C4-2B (cell line): ENCODE measurements at regions not wholly inside any gene's neighbourhood (a gene's known extent, or its start where the extent isn't known, plus 50 kb on each side); places are given as distances from the start of the nearest gene placed in this dataset.

ENCODE experiments used
- H3K27ac ChIP-seq: fragments of 450-650 bp; 2 replicates; pipeline ENCODE4 v1.5.1; 2017
- ZFX ChIP-seq: fragments of 450-650 bp; IDR thresholded peaks from 2 replicates; pipeline ENCODE4 v1.6.1; 2017
- TF ChIP-seq, protein P1 (sequence below): fragments of 450-650 bp; conservative IDR thresholded peaks from 2 replicates; pipeline ENCODE4 v1.5.1; 2017; ENCODE audit warnings: mild to moderate bottlenecking

DNA sequence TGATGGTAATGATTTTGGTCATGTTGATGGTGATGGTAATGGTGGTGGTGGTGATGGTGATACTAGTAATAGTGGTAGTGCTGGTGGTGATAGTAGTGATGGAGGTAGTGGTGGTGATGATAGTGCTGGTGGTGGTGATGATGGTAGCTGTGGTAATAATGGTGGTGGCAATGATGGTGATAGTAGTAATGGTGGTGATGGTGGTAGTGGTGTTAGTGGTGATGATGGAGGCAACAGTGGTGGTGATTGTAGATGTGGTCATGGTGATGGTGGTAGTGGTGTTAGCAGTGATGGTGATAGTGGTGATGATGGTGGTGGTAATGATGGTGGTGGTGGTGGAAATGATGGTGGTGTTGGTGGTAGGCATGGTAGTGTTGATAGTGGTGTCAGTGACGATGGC is 127.0 kb upstream of the RPL38 start:
- no peak overlapping the region for H3K27ac ChIP-seq
- TF ChIP-seq, protein P1, sequence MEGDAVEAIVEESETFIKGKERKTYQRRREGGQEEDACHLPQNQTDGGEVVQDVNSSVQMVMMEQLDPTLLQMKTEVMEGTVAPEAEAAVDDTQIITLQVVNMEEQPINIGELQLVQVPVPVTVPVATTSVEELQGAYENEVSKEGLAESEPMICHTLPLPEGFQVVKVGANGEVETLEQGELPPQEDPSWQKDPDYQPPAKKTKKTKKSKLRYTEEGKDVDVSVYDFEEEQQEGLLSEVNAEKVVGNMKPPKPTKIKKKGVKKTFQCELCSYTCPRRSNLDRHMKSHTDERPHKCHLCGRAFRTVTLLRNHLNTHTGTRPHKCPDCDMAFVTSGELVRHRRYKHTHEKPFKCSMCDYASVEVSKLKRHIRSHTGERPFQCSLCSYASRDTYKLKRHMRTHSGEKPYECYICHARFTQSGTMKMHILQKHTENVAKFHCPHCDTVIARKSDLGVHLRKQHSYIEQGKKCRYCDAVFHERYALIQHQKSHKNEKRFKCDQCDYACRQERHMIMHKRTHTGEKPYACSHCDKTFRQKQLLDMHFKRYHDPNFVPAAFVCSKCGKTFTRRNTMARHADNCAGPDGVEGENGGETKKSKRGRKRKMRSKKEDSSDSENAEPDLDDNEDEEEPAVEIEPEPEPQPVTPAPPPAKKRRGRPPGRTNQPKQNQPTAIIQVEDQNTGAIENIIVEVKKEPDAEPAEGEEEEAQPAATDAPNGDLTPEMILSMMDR, result no peak
- TF ChIP-seq ZFX, result no peak

DNA sequence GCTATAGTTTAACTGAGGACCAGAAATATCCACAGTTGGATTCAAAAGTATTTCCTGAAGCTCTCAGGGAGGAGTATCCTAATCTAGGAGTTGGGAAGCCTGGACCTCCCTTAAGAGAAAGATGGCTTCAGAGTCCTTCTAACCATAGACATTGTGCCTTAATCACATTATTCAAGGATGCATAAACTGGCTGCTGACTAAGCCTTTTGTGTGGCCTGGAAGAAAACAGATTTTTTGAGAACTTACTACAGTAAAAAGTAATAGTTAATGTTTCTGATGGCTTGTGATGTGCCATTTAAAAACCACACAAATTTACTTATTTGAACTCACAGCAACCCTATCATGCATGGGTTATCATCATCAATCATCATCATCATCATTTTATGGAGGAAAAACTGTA is 126.2 kb upstream of the RPL38 start:
- TF ChIP-seq, protein P1, result no peak
- TF ChIP-seq ZFX, result no peak

DNA sequence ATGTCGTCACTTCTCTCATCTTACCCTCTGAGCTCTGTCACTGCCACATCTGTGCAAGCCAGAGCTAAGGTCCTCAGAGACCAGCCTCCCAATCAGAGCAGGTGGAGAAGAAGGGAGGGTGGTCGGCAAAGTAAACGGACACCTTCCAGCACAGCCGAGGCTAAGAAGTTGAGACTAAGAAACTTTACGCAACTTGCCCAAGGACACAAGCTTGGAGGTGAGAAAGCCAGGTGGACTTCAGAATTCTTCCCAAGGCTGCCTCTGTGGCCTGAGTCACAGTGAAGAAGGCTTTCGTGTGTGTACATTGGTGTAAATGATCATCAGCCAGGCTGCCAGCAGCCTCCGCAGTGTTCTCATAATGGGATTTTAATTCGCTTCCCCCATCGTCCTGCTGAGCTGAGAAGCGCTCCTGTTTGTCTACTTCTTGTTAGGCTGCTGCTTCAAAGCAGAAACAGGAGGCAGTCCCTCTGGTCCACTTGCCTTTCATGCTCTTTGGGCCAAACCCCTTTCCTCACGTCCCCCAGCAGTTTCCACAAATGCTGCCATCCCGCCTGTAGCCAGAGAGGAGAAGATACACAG is 125.0 kb upstream of the RPL38 start:
- TF ChIP-seq, protein P1, result no peak
- no peak for TF ChIP-seq ZFX
- H3K27ac ChIP-seq, result no peak overlapping the region

More for the DNA sequence above, 126.2 kb upstream of the RPL38 start:
- H3K27ac ChIP-seq, result no peak overlapping the region

DNA sequence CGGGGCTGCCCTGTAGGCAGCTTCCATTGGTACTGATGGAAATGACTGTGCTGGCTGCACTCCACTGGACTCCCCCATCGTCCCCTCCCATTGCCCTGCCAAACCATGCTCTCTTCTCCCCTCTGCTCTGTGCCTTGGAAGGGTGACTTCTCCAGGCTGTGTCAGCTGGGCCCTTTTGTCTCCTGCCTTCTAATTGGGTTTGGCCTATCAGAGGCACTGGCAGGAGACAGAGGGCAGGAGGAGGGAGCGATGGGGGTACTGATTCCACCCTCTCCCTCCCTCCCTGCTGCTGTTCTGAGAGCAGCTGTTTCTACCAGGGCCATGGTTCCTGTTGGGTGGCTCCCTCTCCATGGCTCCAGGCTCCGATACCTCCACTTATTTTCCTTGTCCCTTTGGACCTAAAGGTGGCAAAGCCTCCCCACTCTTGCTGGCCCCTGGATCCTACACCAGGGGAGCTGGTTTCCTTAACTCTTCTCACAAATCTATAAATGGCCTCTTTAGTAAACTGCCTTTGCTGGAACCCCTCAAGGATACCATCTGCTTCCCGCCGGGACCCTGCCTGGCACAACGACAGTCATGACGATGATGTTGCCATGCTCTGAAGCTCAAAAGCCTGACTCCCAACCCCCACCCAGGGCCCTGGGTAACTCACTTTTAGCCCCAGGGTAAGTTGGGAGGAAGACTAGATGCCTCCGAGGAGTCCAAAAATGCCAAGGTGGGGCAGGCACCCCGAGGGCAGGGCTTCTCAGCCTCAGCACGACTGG is 123.8 kb upstream of the RPL38 start:
- TF ChIP-seq, protein P1, result no peak
- TF ChIP-seq ZFX, result no peak
- no peak overlapping the region for H3K27ac ChIP-seq

DNA sequence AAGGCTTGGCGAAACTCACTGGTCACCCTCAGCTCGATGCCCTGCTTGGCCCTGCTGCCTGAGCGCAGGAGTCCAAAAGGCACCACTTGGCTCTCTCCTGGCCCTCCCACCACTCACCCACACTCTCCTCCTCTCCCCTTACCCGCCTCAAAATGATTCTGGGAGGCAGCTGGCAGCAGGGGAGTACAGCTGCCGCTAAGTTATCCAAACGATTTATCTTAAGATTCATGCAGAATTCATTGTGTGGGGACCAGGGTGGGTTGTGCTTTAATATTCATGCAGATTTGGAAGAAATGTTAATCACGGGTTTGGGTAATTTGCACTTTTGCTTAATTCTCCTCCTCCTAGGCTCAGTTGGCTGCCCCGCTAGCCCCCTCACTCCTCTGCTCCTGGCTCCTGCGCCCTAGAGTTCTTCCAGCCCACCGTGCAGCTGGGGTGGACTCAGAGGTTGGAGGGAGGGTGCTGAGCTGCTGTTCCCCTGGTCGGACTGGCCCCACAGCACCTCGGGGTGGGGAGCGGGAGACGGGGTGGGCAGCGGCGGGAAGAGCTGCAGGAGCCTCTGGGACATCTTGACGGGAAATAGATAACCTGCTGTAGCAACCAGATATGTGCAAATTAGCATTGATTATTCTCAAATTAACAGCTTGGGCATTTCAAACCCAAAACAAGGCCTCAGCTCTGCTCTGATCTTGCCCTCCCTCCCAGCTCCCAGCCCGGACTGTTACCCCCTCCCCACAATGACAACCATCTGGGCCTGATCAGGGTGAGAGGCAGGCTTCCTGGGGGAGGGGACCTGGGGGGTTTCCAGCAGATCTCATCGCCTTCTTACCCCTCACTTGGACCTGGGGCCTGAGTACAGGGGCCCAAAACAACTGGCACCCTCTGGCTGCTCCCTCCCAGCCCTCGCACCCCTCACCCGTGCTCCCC is 122.6 kb upstream of the RPL38 start:
- TF ChIP-seq, protein P1, result no peak
- TF ChIP-seq ZFX, result no peak
- H3K27ac ChIP-seq, result no peak overlapping the region

DNA sequence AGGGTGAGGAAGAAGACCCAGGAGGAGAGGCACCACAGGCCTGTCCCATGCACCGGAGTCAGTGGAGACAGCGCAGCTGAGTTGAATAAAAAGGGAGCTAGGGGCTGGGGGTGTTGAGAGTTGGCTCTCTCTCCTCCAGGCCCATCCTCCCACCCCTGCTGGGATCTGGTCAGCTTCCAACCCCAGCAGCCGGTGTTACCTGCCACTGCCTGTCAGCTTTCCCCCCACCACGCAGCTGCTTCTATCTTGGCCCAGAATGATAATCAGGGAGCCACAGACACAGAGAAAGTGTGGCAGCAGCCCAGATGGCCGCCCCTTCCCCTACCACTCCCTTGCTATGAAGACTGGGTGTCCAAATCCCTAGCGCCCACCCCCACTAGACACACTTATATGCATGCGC is 120.6 kb upstream of the RPL38 start:
- H3K27ac ChIP-seq, result no peak overlapping the region
- TF ChIP-seq, protein P1, result no peak
- TF ChIP-seq ZFX, result no peak
